Fibroblast of lung (primary cell): ENCODE measurements at regions not wholly inside any gene's neighbourhood (a gene's known extent, or its start where the extent isn't known, plus 50 kb on each side); places are given as distances from the start of the nearest gene placed in this dataset.

Experiments used
- DNase-seq, 2 donors: peaks; one replicate each; pipeline versions ENCODE4 v3.0.0 to v3.0.0-alpha.2; 2010; ENCODE audit warnings: low read depth in 2 of 2
- H2AFZ ChIP-seq: 2 replicates; pipeline ENCODE4 v1.5.1; 2012; ENCODE audit warnings: low read length, control low read depth, inconsistent platforms
- H3K27ac ChIP-seq: 2 replicates; pipeline ENCODE4 v1.5.1; 2011; ENCODE audit warnings: low read length, control low read depth; ENCODE audit not compliant: insufficient read depth
- H3K27me3 ChIP-seq: 2 replicates; pipeline ENCODE4 v1.5.1; 2011; ENCODE audit warnings: mild to moderate bottlenecking, low read length; ENCODE audit not compliant: control insufficient read depth, insufficient read depth
- H3K36me3 ChIP-seq: 2 replicates; pipeline ENCODE4 v1.5.1; 2011; ENCODE audit warnings: low read length; ENCODE audit not compliant: control insufficient read depth, insufficient read depth
- H3K4me1 ChIP-seq: 2 replicates; pipeline ENCODE4 v1.5.1; 2011; ENCODE audit warnings: low read length; ENCODE audit not compliant: control insufficient read depth, insufficient read depth; ENCODE audit errors: extremely low read depth
- H3K4me2 ChIP-seq: 2 replicates; pipeline ENCODE4 v1.5.1; 2011; ENCODE audit warnings: low read length, control low read depth; ENCODE audit not compliant: insufficient read depth; ENCODE audit errors: extremely low read depth
- H3K4me3 ChIP-seq, 4 experiments: fragments of 200-600 bp in 1 of 4; sonication (generic) in 1 of 4; replicated peaks in 1 of 4; 2 replicates each; pipeline ENCODE4 v1.5.1; 2011 to 2016; ENCODE audit warnings: low read length in 4 of 4, low read depth in 3 of 4, mild to moderate bottlenecking in 3 of 4, control low read depth in 2 of 4, inconsistent platforms in 1 of 4, mixed read lengths in 1 of 4; ENCODE audit not compliant: insufficient read depth in 1 of 4; ENCODE audit errors: control extremely low read depth in 1 of 4
- H3K79me2 ChIP-seq: 2 replicates; pipeline ENCODE4 v1.5.1; 2012; ENCODE audit warnings: mild to moderate bottlenecking, low read length, inconsistent platforms; ENCODE audit not compliant: control insufficient read depth, insufficient read depth
- H3K9ac ChIP-seq: 2 replicates; pipeline ENCODE4 v1.5.1; 2011; ENCODE audit warnings: mild to moderate bottlenecking, low read length, control low read depth; ENCODE audit not compliant: insufficient read depth
- H3K9me3 ChIP-seq: 2 replicates; pipeline ENCODE4 v1.5.1; 2012; ENCODE audit warnings: low read depth, low read length; ENCODE audit not compliant: control insufficient read depth, insufficient read depth
- H4K20me1 ChIP-seq: 2 replicates; pipeline ENCODE4 v1.5.1; 2011; ENCODE audit warnings: low read length; ENCODE audit not compliant: control insufficient read depth, insufficient read depth; ENCODE audit errors: extremely low read depth
- EZH2 ChIP-seq: IDR thresholded peaks from 2 replicates; pipeline ENCODE4 v1.5.1; 2012; ENCODE audit warnings: low read length, control low read depth, mild to moderate bottlenecking; ENCODE audit errors: missing control alignments
- TF ChIP-seq, protein P1 (sequence below), 2 donors: IDR thresholded peaks in 1 of 2; conservative IDR thresholded peaks in 1 of 2; 1 replicate in 1 of 2; 2 replicates in 1 of 2; pipeline ENCODE4 v1.5.1; 2011 to 2012; ENCODE audit warnings: low read length in 2 of 2, control low read depth in 1 of 2, inconsistent platforms in 1 of 2, low read depth in 1 of 2, mild to moderate bottlenecking in 1 of 2

DNA sequence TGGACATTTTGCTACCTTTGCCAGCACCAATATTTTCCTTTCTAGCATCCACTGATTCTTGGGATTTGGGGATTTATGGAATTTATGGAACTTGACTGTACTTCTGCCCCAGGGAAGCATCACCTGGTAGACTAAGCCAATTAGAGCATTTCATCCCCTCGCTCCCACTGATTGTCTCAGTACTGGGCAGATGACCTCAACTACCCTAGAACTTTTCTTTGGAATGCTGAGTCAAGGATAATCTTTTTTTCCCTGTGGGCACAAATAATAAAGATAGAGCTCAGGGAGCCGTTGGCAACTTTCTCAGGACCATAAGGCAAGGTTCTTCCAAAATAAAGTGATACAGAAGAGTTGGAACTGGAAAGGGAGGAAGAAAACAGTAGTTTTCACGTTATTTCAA is 438.4 kb downstream of the PLK2 start:
- TF ChIP-seq, protein P1, sequence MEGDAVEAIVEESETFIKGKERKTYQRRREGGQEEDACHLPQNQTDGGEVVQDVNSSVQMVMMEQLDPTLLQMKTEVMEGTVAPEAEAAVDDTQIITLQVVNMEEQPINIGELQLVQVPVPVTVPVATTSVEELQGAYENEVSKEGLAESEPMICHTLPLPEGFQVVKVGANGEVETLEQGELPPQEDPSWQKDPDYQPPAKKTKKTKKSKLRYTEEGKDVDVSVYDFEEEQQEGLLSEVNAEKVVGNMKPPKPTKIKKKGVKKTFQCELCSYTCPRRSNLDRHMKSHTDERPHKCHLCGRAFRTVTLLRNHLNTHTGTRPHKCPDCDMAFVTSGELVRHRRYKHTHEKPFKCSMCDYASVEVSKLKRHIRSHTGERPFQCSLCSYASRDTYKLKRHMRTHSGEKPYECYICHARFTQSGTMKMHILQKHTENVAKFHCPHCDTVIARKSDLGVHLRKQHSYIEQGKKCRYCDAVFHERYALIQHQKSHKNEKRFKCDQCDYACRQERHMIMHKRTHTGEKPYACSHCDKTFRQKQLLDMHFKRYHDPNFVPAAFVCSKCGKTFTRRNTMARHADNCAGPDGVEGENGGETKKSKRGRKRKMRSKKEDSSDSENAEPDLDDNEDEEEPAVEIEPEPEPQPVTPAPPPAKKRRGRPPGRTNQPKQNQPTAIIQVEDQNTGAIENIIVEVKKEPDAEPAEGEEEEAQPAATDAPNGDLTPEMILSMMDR (conservative IDR thresholded peaks at IDR 0.05 in 1 of 2, IDR thresholded peaks at IDR 0.05 in 1 of 2; ENCODE audit: low read depth in 1 of 2, low read length in 2 of 2) = no peak
- no peak for TF ChIP-seq EZH2
- Histone ChIP-seq H2AFZ (no peak overlapping the region), H4K20me1 (no peaks in the 10 kb centered on the region), H3K79me2 (no peaks in the 10 kb centered on the region), H3K4me2 (no peak overlapping the region), H3K9me3 (no peaks in the 10 kb centered on the region), H3K9ac (no peak overlapping the region), H3K4me1 (no peaks in the 10 kb centered on the region), H3K36me3 (no peaks in the 10 kb centered on the region), H3K27ac (no peak overlapping the region), H3K4me3 (no peak overlapping the region), H3K27me3 (no peaks in the 10 kb centered on the region)
- DNase-seq = no peak

DNA sequence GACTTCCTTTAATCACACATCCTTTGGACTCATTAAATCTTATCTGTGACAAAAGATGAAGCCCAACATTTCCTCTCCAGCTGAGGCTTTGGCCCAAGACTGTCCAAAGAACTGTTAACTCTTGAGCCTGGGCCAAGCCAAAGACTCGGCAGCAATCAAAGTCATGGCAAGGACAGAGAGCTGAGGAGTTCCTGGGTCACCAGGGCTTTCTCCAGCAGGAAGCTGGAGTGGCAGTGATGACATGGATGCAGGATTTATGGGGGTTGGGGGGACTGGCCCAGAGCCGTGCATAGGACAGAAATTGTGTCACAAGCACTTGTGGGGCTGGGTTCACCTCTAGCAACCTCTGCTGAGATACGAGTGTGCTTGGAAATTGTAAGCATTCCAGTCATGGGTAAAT is 440.3 kb downstream of the PLK2 start:
- H3K4me3 ChIP-seq = no peak overlapping the region
- H2AFZ ChIP-seq = no peak overlapping the region
- no peak for TF ChIP-seq EZH2
- TF ChIP-seq, protein P1 (conservative IDR thresholded peaks at IDR 0.05 in 1 of 2, IDR thresholded peaks at IDR 0.05 in 1 of 2; ENCODE audit: low read depth in 1 of 2, low read length in 2 of 2) = no peak
- no peaks in the 10 kb centered on the region for H3K36me3 ChIP-seq
- no peaks in the 10 kb centered on the region for H3K9me3 ChIP-seq
- no peaks in the 10 kb centered on the region for H3K27me3 ChIP-seq
- no peak overlapping the region for H3K9ac ChIP-seq
- peak in 1 of 2 donors; percentile 23 for DNase-seq
- H3K79me2 ChIP-seq = no peaks in the 10 kb centered on the region
- no peak overlapping the region for H3K4me2 ChIP-seq
- no peak overlapping the region for H3K27ac ChIP-seq
- no peaks in the 10 kb centered on the region for H4K20me1 ChIP-seq
- no peaks in the 10 kb centered on the region for H3K4me1 ChIP-seq

DNA sequence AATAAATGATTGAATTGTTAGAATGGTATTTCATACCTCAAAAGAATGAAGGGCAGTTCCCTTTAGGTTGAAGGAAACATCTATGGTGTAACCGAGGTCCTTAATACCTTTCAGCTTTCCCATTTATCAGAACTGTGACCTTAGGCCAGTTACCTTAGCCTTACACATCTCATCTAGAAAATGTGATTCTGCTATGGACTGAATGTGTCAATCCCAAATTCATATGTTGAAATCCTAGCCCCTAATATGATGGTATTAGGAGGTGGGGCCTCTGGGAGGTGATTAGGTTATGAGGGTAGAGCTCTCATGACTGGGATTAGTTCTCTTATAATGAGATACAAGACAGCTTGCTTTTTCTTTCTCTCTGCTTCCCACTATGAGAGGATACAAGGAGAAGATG is 441.9 kb downstream of the PLK2 start:
- Histone ChIP-seq H3K9me3 (no peaks in the 10 kb centered on the region), H2AFZ (no peak overlapping the region), H3K36me3 (no peaks in the 10 kb centered on the region), H3K27ac (no peak overlapping the region), H4K20me1 (no peaks in the 10 kb centered on the region), H3K27me3 (no peaks in the 10 kb centered on the region), H3K4me1 (no peaks in the 10 kb centered on the region), H3K79me2 (no peaks in the 10 kb centered on the region), H3K4me3 (no peak overlapping the region), H3K9ac (no peak overlapping the region), H3K4me2 (no peak overlapping the region)
- no peak for TF ChIP-seq EZH2
- TF ChIP-seq, protein P1 (conservative IDR thresholded peaks at IDR 0.05 in 1 of 2, IDR thresholded peaks at IDR 0.05 in 1 of 2; ENCODE audit: low read depth in 1 of 2, low read length in 2 of 2) = no peak
- no peak for DNase-seq
